K562 (cell line): ENCODE measurements at regions not wholly inside any gene's neighbourhood (a gene's known extent, or its start where the extent isn't known, plus 50 kb on each side); places are given as distances from the start of the nearest gene placed in this dataset.

Experiments used
- ATAC-seq: fragments of 200-7000 bp; cut with Tn5 transposase; 3 replicates; pipeline ENCODE4 v1.9.1; 2020; ENCODE audit warnings: moderate library complexity
- BruUV-seq: library from RNA; stranded (reverse); fragments of 400-500 nt; replicated peaks from 2 replicates; lab custom pipeline; 2021; lab: Mats Ljungman, UMichigan
- CTCF ChIA-PET: fragments of 300-600 bp; formaldehyde crosslinking; extraction: SDS; loops from one replicate; lab custom pipeline; 2021; ENCODE audit warnings: low intra/inter-chr PET ratio; lab: Yijun Ruan, JAX
- POLR2A ChIA-PET: fragments of 300-600, 350-650 bp; sonication (Branson Sonifier 250); formaldehyde crosslinking; extraction: SDS; loops from one replicate; lab custom pipeline; 2021; ENCODE audit warnings: antibody characterized with exemption, inconsistent platforms; lab: Yijun Ruan, JAX
- DNase-seq, 4 experiments: peaks; one replicate each; pipeline versions ENCODE4 v3.0.0 to v3.0.0-alpha.2; 2011 to 2018; ENCODE audit warnings: low spot score in 3 of 4, mixed read lengths in 3 of 4; ENCODE audit errors: extremely low read depth in 1 of 4
- FAIRE-seq: peaks from 2 replicates; lab custom pipeline; 2011; peaks lifted over from hg19 to GRCh38; lab: Jason Lieb, UNC
- H2AFZ ChIP-seq: 2 replicates; pipeline ENCODE4 v1.6.0; 2011; ENCODE audit warnings: low read depth, low read length, control low read depth, inconsistent platforms
- H3K27ac ChIP-seq: fragments of 200-600 bp; 3 replicates; pipeline ENCODE4 v1.8.0; 2011; ENCODE audit warnings: low read depth, mild to moderate bottlenecking, control low read depth, inconsistent platforms, low read length, moderate library complexity, mixed read lengths; ENCODE audit errors: extremely low read depth
- H3K27me3 ChIP-seq, 2 experiments: fragments of 300-600 bp in 1 of 2; 2 replicates in 1 of 2; 3 replicates in 1 of 2; pipeline versions ENCODE4 v1.6.0 to v1.8.0; 2011; ENCODE audit warnings: inconsistent platforms in 2 of 2, low read length in 2 of 2, mild to moderate bottlenecking in 1 of 2, mixed read lengths in 1 of 2, moderate library complexity in 1 of 2; ENCODE audit not compliant: control insufficient read depth in 2 of 2, insufficient read depth in 2 of 2
- H3K36me3 ChIP-seq: fragments of 300-600 bp; 3 replicates; pipeline ENCODE4 v1.8.0; 2011; ENCODE audit warnings: mild to moderate bottlenecking, low read length, inconsistent platforms; ENCODE audit not compliant: control insufficient read depth, insufficient read depth
- H3K4me1 ChIP-seq, 2 experiments: fragments of 200-600 bp in 1 of 2; replicated peaks in 1 of 2; 2 replicates in 1 of 2; 3 replicates in 1 of 2; pipeline versions ENCODE4 v1.5.1 to v1.8.0; 2011; ENCODE audit warnings: inconsistent platforms in 2 of 2, low read length in 2 of 2, mild to moderate bottlenecking in 1 of 2, mixed read lengths in 1 of 2, moderate library complexity in 1 of 2; ENCODE audit not compliant: control insufficient read depth in 2 of 2, insufficient read depth in 2 of 2
- H3K4me2 ChIP-seq: 2 replicates; pipeline ENCODE4 v1.6.1; 2011; ENCODE audit warnings: low read length, control low read depth, inconsistent platforms, mixed read lengths; ENCODE audit not compliant: insufficient read depth
- H3K4me3 ChIP-seq: fragments of 200-600 bp; sonication (generic), shearing (Covaris generic); 2 replicates; pipeline ENCODE4 v1.5.1; 2016; ENCODE audit warnings: control low read depth, inconsistent platforms
- H3K79me2 ChIP-seq: fragments of 200-600 bp; 3 replicates; pipeline ENCODE4 v1.8.0; 2011; ENCODE audit warnings: low read length, inconsistent platforms; ENCODE audit not compliant: control insufficient read depth, insufficient read depth
- H3K9ac ChIP-seq, 2 experiments: 2 replicates each; pipeline versions ENCODE4 v1.6.0 to v1.6.1; 2011; ENCODE audit warnings: low read depth in 2 of 2, low read length in 2 of 2, control low read depth in 1 of 2, inconsistent platforms in 1 of 2, mild to moderate bottlenecking in 1 of 2, mixed read lengths in 1 of 2; ENCODE audit not compliant: insufficient read depth in 1 of 2
- H3K9me1 ChIP-seq: one replicate; pipeline ENCODE4 v1.6.0; 2011; ENCODE audit warnings: inconsistent platforms, mild to moderate bottlenecking, low read length, moderate library complexity; ENCODE audit not compliant: control insufficient read depth, insufficient read depth
- H3K9me3 ChIP-seq: replicated peaks from 2 replicates; pipeline ENCODE4 v1.5.1; 2011; ENCODE audit warnings: low read depth, low read length, inconsistent platforms; ENCODE audit not compliant: control insufficient read depth, insufficient read depth
- H4K20me1 ChIP-seq: replicated peaks from 2 replicates; pipeline ENCODE4 v1.6.1; 2011; ENCODE audit warnings: low read length, inconsistent platforms, mixed read lengths; ENCODE audit not compliant: control insufficient read depth, insufficient read depth
- MEF2A ChIP-seq: IDR thresholded peaks from 2 replicates; pipeline ENCODE4 v1.6.1; 2011; ENCODE audit warnings: low read depth, mild to moderate bottlenecking, low read length, moderate library complexity; ENCODE audit not compliant: control insufficient read depth
- NUFIP1 ChIP-seq: fragments of 450-650 bp; IDR thresholded peaks from 2 replicates; pipeline ENCODE4 v1.6.1; 2018; ENCODE audit not compliant: partially characterized antibody
- PHF21A ChIP-seq: fragments of 450-650 bp; IDR thresholded peaks from 2 replicates; pipeline ENCODE4 v1.6.1; 2017; ENCODE audit warnings: low read depth, borderline replicate concordance
- RHOXF2B ChIP-seq: fragments of 250-450 bp; sonication (Bioruptor Pico); conservative IDR thresholded peaks from 2 replicates; pipeline ENCODE4 v1.5.1; 2021
- SREBF1 ChIP-seq: fragments of 150-350 bp; IDR thresholded peaks from 2 replicates; pipeline ENCODE4 v1.6.1; 2014; ENCODE audit warnings: antibody characterized with exemption, low read depth, low read length, borderline replicate concordance
- SRSF9 ChIP-seq: fragments of 200-400 bp; formaldehyde crosslinking; IDR thresholded peaks from 2 replicates; pipeline ENCODE4 v1.6.1; 2017; ENCODE audit warnings: low read depth, low read length, borderline replicate concordance
- TAF9B ChIP-seq: fragments of 450-650 bp; IDR thresholded peaks from 2 replicates; pipeline ENCODE4 v1.6.1; 2018; ENCODE audit warnings: mild to moderate bottlenecking; ENCODE audit not compliant: partially characterized antibody
- TBP ChIP-seq: optimal IDR thresholded peaks from 2 replicates; pipeline ENCODE3; 2011; ENCODE audit warnings: low read depth, low read length, improper control_type of control experiment
- TRIM28 ChIP-seq: fragments of 450-650 bp; IDR thresholded peaks from 2 replicates; pipeline ENCODE4 v1.6.1; 2017
- ZNF584 ChIP-seq: fragments of 200-800 bp; sonication (Bioruptor generic); IDR thresholded peaks from 2 replicates; pipeline ENCODE4 v1.6.1; 2016; ENCODE audit warnings: low read depth, mild to moderate bottlenecking, missing genetic modification characterization, missing compliant biosample characterization
- WGBS: fragments of 100-300 bp; shearing (Covaris generic); methylation state at CpG from one replicate; pipeline ENCODE4 v1.1.6; 2016; ENCODE audit warnings: low coverage, mixed read lengths; ENCODE audit not compliant: insufficient coverage; ENCODE audit errors: missing lambda C conversion rate; 5-methylcytosine and 5-hydroxymethylcytosine counted together
- in situ Hi-C: fragments of 300-500 bp; cut with MboI; formaldehyde crosslinking; loops from 4 replicates; pipeline ENCODE4 v1.15.0; 2018; ENCODE audit warnings: inconsistent platforms, mixed read lengths
- intact Hi-C: fragments of 100-400 bp; cut with micrococcal nuclease; formaldehyde crosslinking; loops from 2 replicates; pipeline ENCODE4 v1.14.2; 2022
- TF ChIP-seq, protein P1 (sequence below): fragments of 450-650 bp; formaldehyde crosslinking; IDR thresholded peaks from 2 replicates; pipeline ENCODE4 v1.4.0; 2022; ENCODE audit warnings: missing genetic modification characterization
- TF ChIP-seq, protein P2 (sequence below): sonication (generic); formaldehyde crosslinking; IDR thresholded peaks from 2 replicates; pipeline ENCODE4 v1.8.0; 2022; ENCODE audit warnings: mild to moderate bottlenecking, missing genetic modification reagents
- TF ChIP-seq, protein P3 (sequence below): fragments of 200-800 bp; sonication (Bioruptor generic); IDR thresholded peaks from 2 replicates; pipeline ENCODE4 v1.6.1; 2017; ENCODE audit warnings: missing genetic modification characterization, missing compliant biosample characterization
- TF ChIP-seq, protein P4 (sequence below): IDR thresholded peaks from 2 replicates; pipeline ENCODE4 v1.6.1; 2012; ENCODE audit warnings: low read depth, low read length, improper control_type of control experiment, borderline replicate concordance
- TF ChIP-seq, protein P5 (sequence below): sonication (generic); formaldehyde crosslinking; IDR thresholded peaks from 2 replicates; pipeline ENCODE4 v1.8.1; 2023; ENCODE audit warnings: mild to moderate bottlenecking, missing genetic modification reagents

DNA sequence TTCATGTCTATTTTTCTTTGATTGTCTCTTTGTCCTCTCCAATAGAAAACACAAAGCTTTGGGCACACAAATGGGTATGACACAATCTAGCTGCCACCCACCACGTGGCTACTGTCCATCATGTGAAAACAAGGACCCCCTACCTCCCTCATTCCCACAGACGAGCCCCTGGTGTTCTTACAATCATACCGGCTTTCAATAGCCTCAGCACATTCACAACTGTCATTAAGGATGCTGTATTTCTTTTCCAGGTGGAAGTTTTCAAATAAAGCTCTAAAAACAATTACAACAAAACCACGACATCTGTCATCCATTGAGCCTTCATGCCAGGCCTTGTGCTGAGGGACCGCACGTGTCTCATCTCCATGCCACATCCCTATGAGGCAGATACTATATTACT is 552.6 kb upstream of the ADAMTS9 start:
- Histone ChIP-seq H4K20me1 (no peaks in the 10 kb centered on the region), H3K27me3 (no peaks in the 10 kb centered on the region; a peak in 2 of 5 replicates), H3K4me2 (no peak overlapping the region), H3K9ac (no peak overlapping the region), H3K27ac (no peak overlapping the region), H2AFZ (no peak overlapping the region), H3K9me3 (no peaks in the 10 kb centered on the region), H3K4me1 (no peaks in the 10 kb centered on the region), H3K9me1 (no peaks in the 10 kb centered on the region), H3K79me2 (no peaks in the 10 kb centered on the region), H3K36me3 (no peaks in the 10 kb centered on the region), H3K4me3 (no peak overlapping the region)
- no TSS peak for BruUV-seq
- FAIRE-seq, result no peak
- in situ Hi-C loops (no loop called here), intact Hi-C loops (no loop called here)
- 2% methylated on average over 6 of the region's 6 CpGs for WGBS
- ChIA-PET CTCF (no interaction called here), POLR2A (no interaction called here)
- no peak for DNase-seq
- no peak for ATAC-seq
- no peak for TF ChIP-seq SRSF9
- TF ChIP-seq, protein P1, sequence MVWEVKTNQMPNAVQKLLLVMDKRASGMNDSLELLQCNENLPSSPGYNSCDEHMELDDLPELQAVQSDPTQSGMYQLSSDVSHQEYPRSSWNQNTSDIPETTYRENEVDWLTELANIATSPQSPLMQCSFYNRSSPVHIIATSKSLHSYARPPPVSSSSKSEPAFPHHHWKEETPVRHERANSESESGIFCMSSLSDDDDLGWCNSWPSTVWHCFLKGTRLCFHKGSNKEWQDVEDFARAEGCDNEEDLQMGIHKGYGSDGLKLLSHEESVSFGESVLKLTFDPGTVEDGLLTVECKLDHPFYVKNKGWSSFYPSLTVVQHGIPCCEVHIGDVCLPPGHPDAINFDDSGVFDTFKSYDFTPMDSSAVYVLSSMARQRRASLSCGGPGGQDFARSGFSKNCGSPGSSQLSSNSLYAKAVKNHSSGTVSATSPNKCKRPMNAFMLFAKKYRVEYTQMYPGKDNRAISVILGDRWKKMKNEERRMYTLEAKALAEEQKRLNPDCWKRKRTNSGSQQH, result no peak
- TF ChIP-seq NUFIP1, result no peak
- TF ChIP-seq, protein P2, sequence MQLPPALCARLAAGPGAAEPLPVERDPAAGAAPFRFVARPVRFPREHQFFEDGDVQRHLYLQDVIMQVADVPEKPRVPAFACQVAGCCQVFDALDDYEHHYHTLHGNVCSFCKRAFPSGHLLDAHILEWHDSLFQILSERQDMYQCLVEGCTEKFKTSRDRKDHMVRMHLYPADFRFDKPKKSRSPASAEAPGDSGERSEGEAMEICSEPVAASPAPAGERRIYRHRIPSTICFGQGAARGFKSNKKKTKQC, result no peak
- no peak for TF ChIP-seq TRIM28
- TF ChIP-seq PHF21A, result no peak
- TF ChIP-seq SREBF1, result no peak
- TF ChIP-seq RHOXF2B (CRISPR knock-in tag), result no peak
- no peak for TF ChIP-seq ZNF584 (CRISPR knock-in tag)
- TF ChIP-seq, protein P3, sequence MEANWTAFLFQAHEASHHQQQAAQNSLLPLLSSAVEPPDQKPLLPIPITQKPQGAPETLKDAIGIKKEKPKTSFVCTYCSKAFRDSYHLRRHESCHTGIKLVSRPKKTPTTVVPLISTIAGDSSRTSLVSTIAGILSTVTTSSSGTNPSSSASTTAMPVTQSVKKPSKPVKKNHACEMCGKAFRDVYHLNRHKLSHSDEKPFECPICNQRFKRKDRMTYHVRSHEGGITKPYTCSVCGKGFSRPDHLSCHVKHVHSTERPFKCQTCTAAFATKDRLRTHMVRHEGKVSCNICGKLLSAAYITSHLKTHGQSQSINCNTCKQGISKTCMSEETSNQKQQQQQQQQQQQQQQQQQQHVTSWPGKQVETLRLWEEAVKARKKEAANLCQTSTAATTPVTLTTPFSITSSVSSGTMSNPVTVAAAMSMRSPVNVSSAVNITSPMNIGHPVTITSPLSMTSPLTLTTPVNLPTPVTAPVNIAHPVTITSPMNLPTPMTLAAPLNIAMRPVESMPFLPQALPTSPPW, result no peak
- TF ChIP-seq, protein P4, sequence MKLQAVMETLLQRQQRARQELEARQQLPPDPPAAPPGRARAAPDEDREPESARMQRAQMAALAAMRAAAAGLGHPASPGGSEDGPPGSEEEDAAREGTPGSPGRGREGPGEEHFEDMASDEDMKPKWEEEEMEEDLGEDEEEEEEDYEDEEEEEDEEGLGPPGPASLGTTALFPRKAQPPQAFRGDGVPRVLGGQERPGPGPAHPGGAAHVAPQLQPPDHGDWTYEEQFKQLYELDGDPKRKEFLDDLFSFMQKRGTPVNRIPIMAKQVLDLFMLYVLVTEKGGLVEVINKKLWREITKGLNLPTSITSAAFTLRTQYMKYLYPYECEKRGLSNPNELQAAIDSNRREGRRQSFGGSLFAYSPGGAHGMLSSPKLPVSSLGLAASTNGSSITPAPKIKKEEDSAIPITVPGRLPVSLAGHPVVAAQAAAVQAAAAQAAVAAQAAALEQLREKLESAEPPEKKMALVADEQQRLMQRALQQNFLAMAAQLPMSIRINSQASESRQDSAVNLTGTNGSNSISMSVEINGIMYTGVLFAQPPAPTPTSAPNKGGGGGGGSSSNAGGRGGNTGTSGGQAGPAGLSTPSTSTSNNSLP, result no peak
- no peak for TF ChIP-seq MEF2A
- TF ChIP-seq TBP, result no peak
- no peak for TF ChIP-seq TAF9B
- TF ChIP-seq, protein P5, sequence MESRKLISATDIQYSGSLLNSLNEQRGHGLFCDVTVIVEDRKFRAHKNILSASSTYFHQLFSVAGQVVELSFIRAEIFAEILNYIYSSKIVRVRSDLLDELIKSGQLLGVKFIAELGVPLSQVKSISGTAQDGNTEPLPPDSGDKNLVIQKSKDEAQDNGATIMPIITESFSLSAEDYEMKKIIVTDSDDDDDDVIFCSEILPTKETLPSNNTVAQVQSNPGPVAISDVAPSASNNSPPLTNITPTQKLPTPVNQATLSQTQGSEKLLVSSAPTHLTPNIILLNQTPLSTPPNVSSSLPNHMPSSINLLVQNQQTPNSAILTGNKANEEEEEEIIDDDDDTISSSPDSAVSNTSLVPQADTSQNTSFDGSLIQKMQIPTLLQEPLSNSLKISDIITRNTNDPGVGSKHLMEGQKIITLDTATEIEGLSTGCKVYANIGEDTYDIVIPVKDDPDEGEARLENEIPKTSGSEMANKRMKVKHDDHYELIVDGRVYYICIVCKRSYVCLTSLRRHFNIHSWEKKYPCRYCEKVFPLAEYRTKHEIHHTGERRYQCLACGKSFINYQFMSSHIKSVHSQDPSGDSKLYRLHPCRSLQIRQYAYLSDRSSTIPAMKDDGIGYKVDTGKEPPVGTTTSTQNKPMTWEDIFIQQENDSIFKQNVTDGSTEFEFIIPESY, result no peak
